GM19324 (cell line): ENCODE measurements at regions not wholly inside any gene's neighbourhood (a gene's known extent, or its start where the extent isn't known, plus 50 kb on each side); places are given as distances from the start of the nearest gene placed in this dataset.

Source experiments
- ATAC-seq: cut with Tn5 transposase; IDR thresholded peaks from one replicate; pipeline ENCODE4 v1.9.1; 2021; ENCODE audit warnings: mild to moderate bottlenecking, moderate library complexity; ENCODE audit not compliant: unreplicated experiment, low FRiP score

DNA sequence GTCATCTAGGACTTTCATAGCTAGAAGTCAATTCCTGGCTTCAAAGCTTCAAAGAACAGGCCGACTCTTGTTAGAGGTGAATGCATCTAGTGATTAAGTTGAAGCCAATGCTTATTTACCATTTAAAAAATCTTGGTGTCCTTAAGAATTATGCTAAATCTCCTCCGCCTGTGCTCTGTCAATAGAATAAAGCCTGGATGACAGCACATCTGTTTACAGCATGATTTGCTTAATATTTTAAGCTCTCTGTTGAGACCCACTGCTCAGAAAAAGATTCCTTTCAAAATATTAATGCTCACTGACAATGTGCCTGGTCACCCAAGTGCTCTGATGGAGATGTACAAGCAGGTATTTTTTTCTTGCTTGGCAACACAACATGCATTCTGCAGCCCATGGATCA lies 649.1 kb upstream of the USP24 start:
- ATAC-seq: no peak

- ATAC-seq: no peak
These were observed 646.6 kb upstream of the USP24 start for GRCh38 chr1:55861676-55862340.

GRCh38 chr1:55860798-55861519 lies 645.8 kb upstream of the USP24 start:
- ATAC-seq: no peak

GRCh38 chr1:55860326-55860725 lies 645.2 kb upstream of the USP24 start:
- no peak for ATAC-seq

- ATAC-seq: no peak
These were observed 639.7 kb upstream of the USP24 start for GRCh38 chr1:55854911-55855310.

- no peak for ATAC-seq
These were observed 633.7 kb upstream of the USP24 start for GRCh38 chr1:55848906-55849305.

- ATAC-seq: no peak
These were observed 630.9 kb upstream of the USP24 start for GRCh38 chr1:55846051-55846450.

GRCh38 chr1:55844322-55844721 lies 629.2 kb upstream of the USP24 start:
- no peak for ATAC-seq

DNA sequence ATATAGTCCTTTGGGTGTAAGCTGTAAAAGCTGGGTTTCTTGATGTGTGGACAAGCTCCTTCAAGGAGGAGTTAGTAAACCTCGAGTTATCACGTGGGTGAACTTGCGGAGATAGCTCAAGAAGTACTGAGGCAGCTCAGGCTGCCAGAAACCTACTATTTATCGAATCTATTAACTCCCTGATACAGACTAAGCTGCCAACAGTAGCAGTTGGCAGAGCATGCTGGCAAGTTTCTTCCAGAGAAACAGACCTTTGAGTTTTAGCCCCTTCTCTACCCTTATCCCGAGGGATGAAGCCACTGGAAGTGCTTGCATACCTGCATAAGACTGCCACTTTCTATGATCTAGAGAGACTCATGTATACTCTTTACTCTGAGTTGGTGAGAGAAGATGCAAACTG lies 624.5 kb upstream of the USP24 start:
- no peak for ATAC-seq

DNA sequence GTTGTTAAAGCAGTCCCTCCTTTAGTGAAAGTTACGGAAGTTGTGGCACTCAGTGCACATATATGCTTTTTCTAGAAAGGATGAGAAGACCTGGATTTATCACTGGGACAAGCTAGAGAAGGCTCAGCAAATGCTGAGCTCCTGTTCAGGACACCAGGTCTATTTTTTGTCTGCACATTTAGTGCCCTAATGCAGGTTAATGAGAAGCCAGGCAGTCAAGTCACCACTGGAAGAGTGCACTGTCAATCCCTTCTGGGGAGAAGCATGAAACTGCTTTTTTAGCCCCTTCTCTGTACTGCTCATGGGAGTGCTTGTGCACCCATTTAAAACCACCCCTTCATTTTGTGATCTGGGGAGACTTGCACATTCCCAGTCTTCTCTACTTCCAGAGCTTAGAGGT lies 624.1 kb upstream of the USP24 start:
- ATAC-seq: no peak

- no peak for ATAC-seq
These were observed 620.9 kb upstream of the USP24 start for GRCh38 chr1:55836086-55836485.

GRCh38 chr1:55833529-55834091 lies 618.4 kb upstream of the USP24 start:
- no peak for ATAC-seq

DNA sequence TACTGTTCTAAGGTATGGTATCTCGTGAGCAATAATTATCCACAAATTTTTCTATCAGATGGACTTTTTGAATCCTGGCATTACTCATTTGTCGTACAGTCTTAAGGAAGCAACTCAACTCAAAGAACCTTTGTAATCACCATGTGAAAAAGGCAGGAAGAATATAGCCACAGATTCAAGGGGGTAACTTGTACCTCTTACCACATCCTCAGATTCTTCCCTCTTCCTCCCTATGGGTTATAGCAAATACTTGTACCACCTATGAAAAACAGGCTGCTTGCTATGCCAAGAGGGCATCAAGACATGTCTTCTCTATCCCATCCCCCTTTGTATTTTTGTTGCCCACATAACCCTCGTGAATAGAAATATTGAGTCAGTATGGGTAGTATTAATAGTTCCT lies 616.6 kb upstream of the USP24 start:
- no peak for ATAC-seq

DNA sequence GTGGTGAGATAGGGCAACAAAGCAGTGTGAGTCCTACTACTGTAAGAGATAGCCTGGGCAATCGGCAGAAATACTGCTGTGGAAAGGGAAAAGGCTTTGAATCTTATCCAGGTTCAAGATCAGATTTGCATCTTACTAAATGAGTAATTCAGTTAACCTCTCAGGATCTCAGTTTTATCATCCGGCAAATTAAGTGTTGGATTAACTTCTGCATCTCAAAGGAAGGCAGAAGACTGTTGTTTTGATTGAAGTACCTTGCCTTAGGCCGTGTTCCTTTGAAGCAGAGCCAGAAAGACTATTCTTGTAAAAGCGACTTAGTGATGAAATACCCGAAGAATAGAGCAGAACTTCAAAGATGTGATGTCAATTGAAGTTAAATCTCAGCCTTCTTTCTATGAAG lies 612.9 kb upstream of the USP24 start:
- ATAC-seq: no peak

DNA sequence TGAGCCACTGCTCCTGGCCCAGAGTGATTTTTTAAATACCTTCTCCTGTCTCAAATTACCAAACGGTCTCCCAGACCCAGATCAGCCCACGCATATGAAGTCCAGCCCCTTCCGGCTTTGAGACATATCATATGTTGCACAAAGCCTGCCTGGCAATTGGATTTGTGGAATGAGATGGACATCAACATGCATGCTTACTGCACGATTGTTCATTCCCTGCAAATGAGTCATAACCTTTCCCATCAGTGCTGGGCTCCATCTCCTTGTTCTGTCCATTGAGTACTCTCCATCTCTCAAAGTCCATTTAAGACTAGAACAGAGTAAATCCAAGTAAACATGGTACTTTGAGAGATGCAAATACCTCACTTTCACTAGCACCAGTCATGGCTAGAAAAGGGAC lies 612.2 kb upstream of the USP24 start:
- no peak for ATAC-seq

DNA sequence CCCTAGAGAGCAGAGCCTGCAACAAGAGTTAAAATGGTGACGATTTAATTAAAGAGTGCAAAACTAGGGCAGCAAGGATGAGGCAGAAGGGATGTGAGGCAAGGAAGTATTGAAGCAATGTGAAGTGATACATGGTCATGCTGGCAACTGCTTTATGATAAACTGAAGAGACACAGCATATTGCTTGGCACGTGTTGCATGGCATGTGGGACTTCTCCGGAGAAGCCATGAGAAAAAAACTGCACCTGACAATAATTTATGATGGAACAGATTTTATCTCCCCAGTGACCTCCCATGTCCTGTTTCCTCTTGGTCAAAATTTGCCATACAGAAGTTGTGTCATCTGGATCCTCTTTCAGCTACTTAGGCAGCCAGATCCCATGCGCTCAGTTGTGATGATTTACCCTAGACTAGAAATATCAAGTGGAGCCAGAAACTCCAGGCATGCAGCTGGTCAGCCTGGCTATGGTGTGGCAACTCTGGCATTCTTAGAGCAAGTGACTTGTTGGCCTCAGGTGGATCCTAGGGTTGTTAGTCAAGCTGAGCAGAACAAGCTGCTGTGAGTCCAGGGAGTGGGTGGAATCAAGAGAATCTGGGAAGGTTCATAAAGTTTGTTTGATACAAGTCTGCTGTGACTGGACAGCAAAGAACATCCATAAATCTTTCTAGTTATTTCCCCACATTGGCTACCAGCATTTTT lies 611.4 kb upstream of the USP24 start:
- no peak for ATAC-seq

DNA sequence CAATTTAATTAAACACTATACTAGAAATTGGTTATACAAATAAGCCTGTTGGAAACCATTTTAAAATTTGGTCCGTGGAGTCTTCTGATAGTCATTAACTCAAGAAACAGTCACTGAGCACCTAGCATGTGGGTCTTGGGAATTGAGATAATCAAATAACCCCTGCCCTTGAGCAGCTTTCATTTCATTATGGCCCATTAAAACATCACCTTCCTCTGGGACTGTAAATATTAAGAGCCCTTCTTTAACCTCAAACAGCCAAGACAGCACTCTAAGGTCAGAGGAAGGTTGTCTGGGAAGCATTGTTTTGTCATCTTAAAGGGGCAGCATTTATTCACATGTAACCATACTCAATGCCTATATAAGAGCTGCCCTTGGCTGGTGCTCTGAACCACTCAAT lies 610.3 kb upstream of the USP24 start:
- ATAC-seq: no peak

DNA sequence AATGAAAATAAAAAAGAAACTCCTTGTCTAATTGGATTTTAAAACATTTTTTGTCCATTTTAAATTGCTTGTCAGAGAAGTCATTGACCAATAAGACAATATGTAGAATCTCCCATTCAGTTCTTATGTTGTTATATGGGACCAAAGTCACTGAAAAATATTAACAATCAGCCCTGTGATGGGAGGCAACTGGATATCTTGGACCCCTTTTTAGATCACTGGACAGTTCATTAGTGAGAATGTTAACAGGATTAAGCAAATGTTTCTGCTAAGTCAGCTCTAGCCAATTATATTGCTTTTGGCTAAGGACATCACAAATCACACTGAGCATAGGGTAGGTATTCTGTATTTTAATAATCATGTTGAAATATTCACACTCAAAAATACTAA lies 609.1 kb upstream of the USP24 start:
- no peak for ATAC-seq

DNA sequence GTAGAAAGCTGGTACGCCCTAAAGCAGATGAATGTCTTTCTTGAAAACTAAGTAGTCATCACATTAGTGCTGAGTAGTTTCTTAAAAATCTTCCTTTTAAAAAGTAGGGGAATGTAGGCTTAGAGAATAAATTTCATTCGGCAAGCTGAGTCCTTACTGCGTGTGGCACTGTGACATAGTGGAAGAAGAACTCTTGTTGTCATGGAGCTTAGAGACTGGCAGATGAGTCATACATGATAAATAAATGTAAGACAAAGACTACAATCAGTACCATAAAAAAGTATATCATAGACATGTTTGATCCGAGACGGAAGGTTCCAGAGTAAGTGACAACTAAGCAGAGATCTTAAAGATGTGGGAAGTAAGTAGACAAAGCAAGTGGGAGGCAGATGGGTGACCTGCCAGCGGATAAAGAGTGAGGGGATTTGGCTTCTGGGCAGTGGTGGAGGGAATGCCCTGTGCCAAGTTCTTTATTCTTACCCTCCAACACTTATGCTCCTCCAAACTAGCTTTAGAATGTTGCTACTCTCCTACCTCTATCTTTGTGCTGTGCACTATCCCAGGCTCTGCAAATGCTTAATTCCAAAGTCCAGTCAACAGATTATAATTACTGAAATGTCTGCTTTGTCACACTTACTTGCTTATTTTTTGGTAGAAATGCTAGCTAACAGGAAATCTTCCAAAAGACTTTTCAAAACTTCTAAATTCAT lies 608.5 kb upstream of the USP24 start:
- no peak for ATAC-seq

GRCh38 chr1:55822891-55823290 lies 607.7 kb upstream of the USP24 start:
- no peak for ATAC-seq

GRCh38 chr1:55821234-55821633 lies 606.1 kb upstream of the USP24 start:
- no peak for ATAC-seq
